ENCODE measurements at regions not wholly inside any gene's neighbourhood (a gene's known extent, or its start where the extent isn't known, plus 50 kb on each side); places are given as distances from the start of the nearest gene placed in this dataset.
"Not testable (repeated sequence)": the region's sequence is repeated elsewhere in the genome, so short reads cannot be mapped to it uniquely, and the experiment has no call there.

- CTCF ChIA-PET: no interaction called here
Measured at GRCh38 chr1:80534606-80535360, 1266.0 kb upstream of the ADGRL2 start.

GRCh38 chr1:80533775-80534334 is 1266.9 kb upstream of the ADGRL2 start:
- ChIA-PET CTCF (no interaction called here), POLR2A (no interaction called here)

More at GRCh38 chr1:80534606-80535360, 1266.0 kb upstream of the ADGRL2 start:
- POLR2A ChIA-PET: no interaction called here

GRCh38 chr1:80533093-80533492 is 1267.6 kb upstream of the ADGRL2 start:
- ChIA-PET POLR2A (no interaction called here), CTCF (no interaction called here)

- ChIA-PET POLR2A (no interaction called here), CTCF (no interaction called here)
Measured at GRCh38 chr1:80531182-80531581, 1269.6 kb upstream of the ADGRL2 start.

GRCh38 chr1:80529546-80529945 is 1271.2 kb upstream of the ADGRL2 start:
- POLR2A ChIA-PET: no interaction called here
- CTCF ChIA-PET: no interaction called here

GRCh38 chr1:80523861-80524260 is 1276.9 kb upstream of the ADGRL2 start:
- ChIA-PET POLR2A (no interaction called here), CTCF (no interaction called here)

- CTCF ChIA-PET, POLR2A ChIA-PET: not testable (repeated sequence)
Measured at GRCh38 chr1:80523071-80523470, 1277.7 kb upstream of the ADGRL2 start.

- ChIA-PET CTCF (no interaction called here), POLR2A (no interaction called here)
Measured at GRCh38 chr1:80520949-80521348, 1279.8 kb upstream of the ADGRL2 start.

GRCh38 chr1:80517062-80517461 is 1283.7 kb upstream of the ADGRL2 start:
- ChIA-PET POLR2A (no interaction called here), CTCF (no interaction called here)

GRCh38 chr1:80509965-80510522 is 1290.7 kb upstream of the ADGRL2 start:
- CTCF ChIA-PET: no interaction called here

GRCh38 chr1:80506216-80506615 is 1294.5 kb upstream of the ADGRL2 start:
- ChIA-PET CTCF (interaction anchor here (0.5 kb wide), 1 partner anchor 11 kb away, joined by 5 read pairs; no protein-coding TSS in a partner anchor), POLR2A (no interaction called here)

More at GRCh38 chr1:80509965-80510522, 1290.7 kb upstream of the ADGRL2 start:
- POLR2A ChIA-PET: no interaction called here

- CTCF ChIA-PET: no interaction called here
- POLR2A ChIA-PET: no interaction called here
Measured at GRCh38 chr1:80498673-80499072, 1302.1 kb upstream of the ADGRL2 start.

GRCh38 chr1:80495806-80496205 is 1304.9 kb upstream of the ADGRL2 start:
- POLR2A ChIA-PET: no interaction called here
- CTCF ChIA-PET: no interaction called here

GRCh38 chr1:80472145-80472544 is 1328.6 kb upstream of the ADGRL2 start:
- CTCF ChIA-PET: no interaction called here
- POLR2A ChIA-PET: no interaction called here

GRCh38 chr1:80468356-80468755 is 1332.4 kb upstream of the ADGRL2 start:
- ChIA-PET CTCF (no interaction called here), POLR2A (no interaction called here)

GRCh38 chr1:80462006-80462405 is 1338.7 kb upstream of the ADGRL2 start:
- ChIA-PET CTCF (no interaction called here), POLR2A (no interaction called here)

- POLR2A ChIA-PET: no interaction called here
- CTCF ChIA-PET: no interaction called here
Measured at GRCh38 chr1:80457409-80457808, 1343.3 kb upstream of the ADGRL2 start.

GRCh38 chr1:80453775-80454174 is 1347.0 kb upstream of the ADGRL2 start:
- CTCF ChIA-PET: no interaction called here
- POLR2A ChIA-PET: no interaction called here

- ChIA-PET POLR2A (no interaction called here), CTCF (no interaction called here)
Measured at GRCh38 chr1:80450711-80451110, 1350.0 kb upstream of the ADGRL2 start.

GRCh38 chr1:80448081-80448480 is 1352.7 kb upstream of the ADGRL2 start:
- ChIA-PET POLR2A (interaction anchor here (0.6 kb wide), 1 partner anchor 46 kb away, joined by 6 read pairs; no protein-coding TSS in a partner anchor), CTCF (no interaction called here)

GRCh38 chr1:80447526-80447925 is 1353.2 kb upstream of the ADGRL2 start:
- ChIA-PET POLR2A (interaction anchor here (0.6 kb wide), 1 partner anchor 46 kb away, joined by 6 read pairs; no protein-coding TSS in a partner anchor), CTCF (no interaction called here)

- CTCF ChIA-PET: no interaction called here
- POLR2A ChIA-PET: no interaction called here
Measured at GRCh38 chr1:80445033-80445432, 1355.7 kb upstream of the ADGRL2 start.
